Panc1 (cell line): ENCODE measurements at regions not wholly inside any gene's neighbourhood (a gene's known extent, or its start where the extent isn't known, plus 50 kb on each side); places are given as distances from the start of the nearest gene placed in this dataset.

Experiments used
- ATAC-seq: fragments of 200-7000 bp; cut with Tn5 transposase; 2 replicates; pipeline ENCODE4 v1.9.1; 2020; ENCODE audit warnings: mild to moderate bottlenecking, moderate library complexity
- BruUV-seq: library from RNA; stranded (reverse); fragments of 400-500 nt; replicated peaks from 2 replicates; lab custom pipeline; 2021; lab: Mats Ljungman, UMichigan
- CTCF ChIA-PET: fragments of 300-600 bp; sonication (Branson Sonifier 250); formaldehyde crosslinking; loops from one replicate; lab custom pipeline; 2022; ENCODE audit warnings: antibody characterized with exemption; lab: Charles Lee
- POLR2A ChIA-PET: fragments of 300-600 bp; sonication (Branson Sonifier 250); formaldehyde crosslinking; loops from one replicate; lab custom pipeline; 2022; ENCODE audit warnings: antibody characterized with exemption; lab: Charles Lee
- DNase-seq: peaks from one replicate; pipeline ENCODE4 v3.0.0-alpha.2; 2010; ENCODE audit warnings: low read depth, low spot score
- H3K27ac ChIP-seq: 2 replicates; pipeline ENCODE4 v1.5.1; 2011; ENCODE audit warnings: mild to moderate bottlenecking, low read length, inconsistent platforms
- H3K27me3 ChIP-seq: fragments of 200-500 bp; sonication (Bioruptor generic); 2 replicates; pipeline ENCODE4 v1.6.0; 2014; ENCODE audit warnings: low read length, inconsistent platforms; ENCODE audit not compliant: control insufficient read depth, insufficient read depth
- H3K36me3 ChIP-seq: fragments of 200-500 bp; sonication (Bioruptor generic); 2 replicates; pipeline ENCODE4 v1.5.1; 2014; ENCODE audit warnings: inconsistent platforms, mild to moderate bottlenecking, low read length, moderate library complexity; ENCODE audit not compliant: control insufficient read depth, insufficient read depth
- H3K4me1 ChIP-seq: 2 replicates; pipeline ENCODE4 v1.5.1; 2011; ENCODE audit warnings: inconsistent platforms, mild to moderate bottlenecking, low read length, moderate library complexity; ENCODE audit not compliant: control insufficient read depth, insufficient read depth
- H3K4me3 ChIP-seq, 2 experiments: 2 replicates each; pipeline ENCODE4 v1.5.1; 2011 to 2012; ENCODE audit warnings: low read depth in 2 of 2, low read length in 2 of 2, mild to moderate bottlenecking in 2 of 2, inconsistent platforms in 1 of 2, moderate library complexity in 1 of 2
- H3K9me3 ChIP-seq: fragments of 200-500 bp; sonication (Bioruptor generic); 2 replicates; pipeline ENCODE4 v1.5.1; 2014; ENCODE audit warnings: low read depth, mild to moderate bottlenecking, inconsistent platforms, low read length, moderate library complexity; ENCODE audit not compliant: control insufficient read depth, insufficient read depth
- CTCF ChIP-seq: fragments of 450-650 bp; IDR thresholded peaks from 2 replicates; pipeline ENCODE4 v1.5.1; 2017; ENCODE audit warnings: mild to moderate bottlenecking
- POLR2AphosphoS5 ChIP-seq: IDR thresholded peaks from 2 replicates; pipeline ENCODE4 v1.6.1; 2012; ENCODE audit warnings: mild to moderate bottlenecking, low read depth, low read length, moderate library complexity
- REST ChIP-seq, 2 experiments: IDR thresholded peaks; 2 replicates each; pipeline ENCODE4 v1.6.1; 2011 to 2012; ENCODE audit warnings: low read depth in 2 of 2, control low read depth in 1 of 2, low read length in 1 of 2, mild to moderate bottlenecking in 1 of 2, moderate library complexity in 1 of 2; ENCODE audit not compliant: insufficient read depth in 1 of 2
- SIN3A ChIP-seq: IDR thresholded peaks from 2 replicates; pipeline ENCODE4 v1.6.1; 2012; ENCODE audit warnings: low read depth, mild to moderate bottlenecking, low read length, moderate library complexity, borderline replicate concordance; ENCODE audit not compliant: insufficient read depth
- TCF7L2 ChIP-seq: IDR thresholded peaks from 2 replicates; pipeline ENCODE4 v1.6.1; 2011; ENCODE audit warnings: mild to moderate bottlenecking, low read depth, low read length, inconsistent platforms
- in situ Hi-C: cut with HindIII; loops from 2 replicates; pipeline ENCODE4 v1.10.0; 2016; ENCODE audit warnings: low sequenced_read_pairs, low pct_unique_long_range_greater_than_20kb
- intact Hi-C: fragments of 100-400 bp; cut with micrococcal nuclease; formaldehyde crosslinking; loops from one replicate; pipeline ENCODE4 v1.10.0; 2022; ENCODE audit not compliant: unreplicated experiment

- no peak for DNase-seq
- ATAC-seq: no peak
- Histone ChIP-seq H3K27me3 (no peaks in the 10 kb centered on the region), H3K36me3 (no peaks in the 10 kb centered on the region), H3K4me3 (no peak overlapping the region), H3K9me3 (no peaks in the 10 kb centered on the region), H3K27ac (no peak overlapping the region), H3K4me1 (no peaks in the 10 kb centered on the region)
- intact Hi-C loops: no loop called here
- in situ Hi-C loops: no loop called here
- ChIA-PET POLR2A (no interaction called here), CTCF (no interaction called here)
- BruUV-seq: no TSS peak
- TF ChIP-seq REST (IDR thresholded peaks at IDR 0.05; ENCODE audit: insufficient read depth in 1 of 2, low read depth in 2 of 2, low read length in 1 of 2) (no peak), TCF7L2 (no peak), POLR2AphosphoS5 (no peak), CTCF (no peak), SIN3A (no peak)
Measured at GRCh38 chr13:107025991-107026390, 458.1 kb upstream of the ARGLU1 start.

- TF ChIP-seq REST (IDR thresholded peaks at IDR 0.05; ENCODE audit: insufficient read depth in 1 of 2, low read depth in 2 of 2, low read length in 1 of 2) (no peak), TCF7L2 (no peak), CTCF (no peak), SIN3A (no peak), POLR2AphosphoS5 (no peak)
- Histone ChIP-seq H3K4me1 (no peaks in the 10 kb centered on the region), H3K9me3 (no peaks in the 10 kb centered on the region), H3K36me3 (no peaks in the 10 kb centered on the region), H3K4me3 (no peak overlapping the region), H3K27me3 (no peaks in the 10 kb centered on the region), H3K27ac (no peak overlapping the region)
- in situ Hi-C loops (no loop called here), intact Hi-C loops (no loop called here)
- BruUV-seq: no TSS peak
- POLR2A ChIA-PET: no interaction called here
- DNase-seq: no peak
- ATAC-seq: no peak
- CTCF ChIA-PET: no interaction called here
Measured at GRCh38 chr13:107023335-107023734, 455.4 kb upstream of the ARGLU1 start.
